ENCODE measurements at regions not wholly inside any gene's neighbourhood (a gene's known extent, or its start where the extent isn't known, plus 50 kb on each side); places are given as distances from the start of the nearest gene placed in this dataset.

- TF ChIP-seq CTCF (IDR thresholded peaks at IDR 0.05) (no peak), POLR2A (IDR thresholded peaks at IDR 0.05) (no peak)
Measured at GRCh38 chr5:120098426-120098825, 365.7 kb upstream of the PRR16 start.
